ENCODE measurements at regions not wholly inside any gene's neighbourhood (a gene's known extent, or its start where the extent isn't known, plus 50 kb on each side); places are given as distances from the start of the nearest gene placed in this dataset.

GRCh38 chr7:84422790-84423189 lies 228.2 kb upstream of the SEMA3A start:
- POLR2A ChIA-PET: no interaction called here

GRCh38 chr7:84412161-84412969 lies 217.8 kb upstream of the SEMA3A start:
- peak; percentile 93 for DNase-seq (ENCODE audit: low read depth, low spot score)
- ChIA-PET CTCF (interaction anchor here (0.9 kb wide), 1 partner anchor 476 kb away, joined by 7 read pairs; no protein-coding TSS in a partner anchor), POLR2A (interaction anchor here (0.6 to 1.4 kb wide), 7 partner anchors 40 to 574 kb away, joined by 3 to 13 read pairs (median 4); partner anchors contain the start of gene SEMA3A)
- Histone ChIP-seq H3K4me3 (ENCODE audit: low read depth, low read length) (peak overlapping the region; percentile 14; the same call in 1 of the 2 replicates), H3K27me3 (ENCODE audit: control insufficient read depth, insufficient read depth, low read length) (no peaks in the 10 kb centered on the region), H3K27ac (ENCODE audit: low read depth, low read length) (peak overlapping the region; percentile 73), H3K9me3 (ENCODE audit: control insufficient read depth, insufficient read depth, low read length) (no peaks in the 10 kb centered on the region)
- no peak for TF ChIP-seq CTCF (IDR thresholded peaks at IDR 0.05; ENCODE audit: low read depth, low read length)

More at GRCh38 chr7:84422790-84423189, 228.2 kb upstream of the SEMA3A start:
- no peak for TF ChIP-seq CTCF (IDR thresholded peaks at IDR 0.05; ENCODE audit: low read depth, low read length)
- CTCF ChIA-PET: no interaction called here
- no peak overlapping the region for H3K4me3 ChIP-seq (ENCODE audit: low read depth, low read length)
- H3K9me3 ChIP-seq (ENCODE audit: control insufficient read depth, insufficient read depth, low read length): no peaks in the 10 kb centered on the region
- DNase-seq (ENCODE audit: low read depth, low spot score): no peak
- no peak overlapping the region for H3K27ac ChIP-seq (ENCODE audit: low read depth, low read length)
- H3K27me3 ChIP-seq (ENCODE audit: control insufficient read depth, insufficient read depth, low read length): no peaks in the 10 kb centered on the region

- Histone ChIP-seq H3K27me3 (ENCODE audit: control insufficient read depth, insufficient read depth, low read length) (no peaks in the 10 kb centered on the region), H3K9me3 (ENCODE audit: control insufficient read depth, insufficient read depth, low read length) (peaks cover 6% of the 10 kb centered on the region; the same call in 1 of the 2 replicates), H3K27ac (ENCODE audit: low read depth, low read length) (no peak overlapping the region), H3K4me3 (ENCODE audit: low read depth, low read length) (no peak overlapping the region)
- ChIA-PET POLR2A (no interaction called here), CTCF (no interaction called here)
- TF ChIP-seq CTCF (IDR thresholded peaks at IDR 0.05; ENCODE audit: low read depth, low read length): no peak
- no peak for DNase-seq (ENCODE audit: low read depth, low spot score)
These were observed 205.1 kb upstream of the SEMA3A start for GRCh38 chr7:84399661-84400060.

GRCh38 chr7:84394219-84394618 lies 199.6 kb upstream of the SEMA3A start:
- ChIA-PET POLR2A (no interaction called here), CTCF (no interaction called here)
- TF ChIP-seq CTCF (IDR thresholded peaks at IDR 0.05; ENCODE audit: low read depth, low read length): no peak
- Histone ChIP-seq H3K27me3 (ENCODE audit: control insufficient read depth, insufficient read depth, low read length) (no peaks in the 10 kb centered on the region), H3K27ac (ENCODE audit: low read depth, low read length) (no peak overlapping the region), H3K4me3 (ENCODE audit: low read depth, low read length) (no peak overlapping the region), H3K9me3 (ENCODE audit: control insufficient read depth, insufficient read depth, low read length) (no peaks in the 10 kb centered on the region)
- no peak for DNase-seq (ENCODE audit: low read depth, low spot score)

GRCh38 chr7:84393786-84394185 lies 199.2 kb upstream of the SEMA3A start:
- POLR2A ChIA-PET: no interaction called here
- Histone ChIP-seq H3K27ac (ENCODE audit: low read depth, low read length) (no peak overlapping the region), H3K4me3 (ENCODE audit: low read depth, low read length) (no peak overlapping the region), H3K9me3 (ENCODE audit: control insufficient read depth, insufficient read depth, low read length) (no peaks in the 10 kb centered on the region), H3K27me3 (ENCODE audit: control insufficient read depth, insufficient read depth, low read length) (no peaks in the 10 kb centered on the region)
- TF ChIP-seq CTCF (IDR thresholded peaks at IDR 0.05; ENCODE audit: low read depth, low read length): no peak
- no peak for DNase-seq (ENCODE audit: low read depth, low spot score)
- CTCF ChIA-PET: no interaction called here

Measured in AG04450 (cell line).